Stimulated activated naive CD8-positive, alpha-beta T cell treated with anti-CD3 and anti-CD28 coated beads, Interleukin-15, Interleukin-2, amounts not matched to agents 100 ng/mL and 50 ng/mL, for 24 hours (primary cell): ENCODE measurements at regions not wholly inside any gene's neighbourhood (a gene's known extent, or its start where the extent isn't known, plus 50 kb on each side); places are given as distances from the start of the nearest gene placed in this dataset.

Experiments used
- H3K27ac Mint-ChIP-seq: one replicate; pipeline ENCODE4 v1.8.0; 2021; ENCODE audit warnings: mild to moderate bottlenecking, mixed read lengths
- H3K27me3 Mint-ChIP-seq: one replicate; pipeline ENCODE4 v1.8.0; 2021; ENCODE audit warnings: mixed read lengths
- H3K36me3 Mint-ChIP-seq: one replicate; pipeline ENCODE4 v1.8.0; 2021; ENCODE audit warnings: low read depth, mixed read lengths
- H3K4me1 Mint-ChIP-seq: one replicate; pipeline ENCODE4 v1.8.0; 2021; ENCODE audit warnings: low read depth, mixed read lengths
- H3K4me3 Mint-ChIP-seq: one replicate; pipeline ENCODE4 v1.8.0; 2021; ENCODE audit warnings: mild to moderate bottlenecking, mixed read lengths
- H3K9me3 Mint-ChIP-seq: one replicate; pipeline ENCODE4 v1.8.0; 2021; ENCODE audit warnings: mixed read lengths

GRCh38 chr9:99682870-99683269 is 138.8 kb upstream of the NR4A3 start:
- H3K27me3 Mint-ChIP-seq = no peaks in the 10 kb centered on the region
- H3K4me3 Mint-ChIP-seq = no peak overlapping the region
- peaks cover 22% of the 10 kb centered on the region for H3K9me3 Mint-ChIP-seq
- no peak overlapping the region for H3K27ac Mint-ChIP-seq
- peaks cover 5% of the 10 kb centered on the region for H3K36me3 Mint-ChIP-seq
- no peaks in the 10 kb centered on the region for H3K4me1 Mint-ChIP-seq

GRCh38 chr9:99690573-99690972 is 131.1 kb upstream of the NR4A3 start:
- no peaks in the 10 kb centered on the region for H3K36me3 Mint-ChIP-seq
- H3K9me3 Mint-ChIP-seq = no peaks in the 10 kb centered on the region
- H3K4me3 Mint-ChIP-seq = no peak overlapping the region

GRCh38 chr9:99693888-99694287 is 127.8 kb upstream of the NR4A3 start:
- H3K4me3 Mint-ChIP-seq = no peak overlapping the region
- peaks cover 5% of the 10 kb centered on the region for H3K27me3 Mint-ChIP-seq
- no peaks in the 10 kb centered on the region for H3K36me3 Mint-ChIP-seq
- no peak overlapping the region for H3K27ac Mint-ChIP-seq
- H3K4me1 Mint-ChIP-seq = no peaks in the 10 kb centered on the region
- H3K9me3 Mint-ChIP-seq = peaks cover 3% of the 10 kb centered on the region

More at GRCh38 chr9:99690573-99690972, 131.1 kb upstream of the NR4A3 start:
- H3K4me1 Mint-ChIP-seq = no peaks in the 10 kb centered on the region
- H3K27me3 Mint-ChIP-seq = peaks cover 5% of the 10 kb centered on the region
- H3K27ac Mint-ChIP-seq = no peak overlapping the region

- Mint-ChIP-seq H3K9me3 (peaks cover 4% of the 10 kb centered on the region), H3K36me3 (no peaks in the 10 kb centered on the region), H3K4me3 (no peak overlapping the region), H3K4me1 (no peaks in the 10 kb centered on the region), H3K27me3 (peaks cover 5% of the 10 kb centered on the region), H3K27ac (no peak overlapping the region)
Measured at GRCh38 chr9:99694393-99694792, 127.3 kb upstream of the NR4A3 start.

GRCh38 chr9:99699396-99699795 is 122.3 kb upstream of the NR4A3 start:
- no peaks in the 10 kb centered on the region for H3K4me1 Mint-ChIP-seq
- no peak overlapping the region for H3K4me3 Mint-ChIP-seq
- peaks cover 3% of the 10 kb centered on the region for H3K27me3 Mint-ChIP-seq
- H3K36me3 Mint-ChIP-seq = no peaks in the 10 kb centered on the region
- peaks cover 4% of the 10 kb centered on the region for H3K9me3 Mint-ChIP-seq
- H3K27ac Mint-ChIP-seq = no peak overlapping the region

- no peaks in the 10 kb centered on the region for H3K9me3 Mint-ChIP-seq
- H3K4me3 Mint-ChIP-seq = no peak overlapping the region
- H3K36me3 Mint-ChIP-seq = no peaks in the 10 kb centered on the region
- H3K27ac Mint-ChIP-seq = no peak overlapping the region
- no peaks in the 10 kb centered on the region for H3K27me3 Mint-ChIP-seq
- peaks cover 4% of the 10 kb centered on the region for H3K4me1 Mint-ChIP-seq
Measured at GRCh38 chr9:99712214-99712613, 109.5 kb upstream of the NR4A3 start.

- no peaks in the 10 kb centered on the region for H3K27me3 Mint-ChIP-seq
- H3K36me3 Mint-ChIP-seq = no peaks in the 10 kb centered on the region
- H3K9me3 Mint-ChIP-seq = no peaks in the 10 kb centered on the region
- H3K4me1 Mint-ChIP-seq = peaks cover 4% of the 10 kb centered on the region
- no peak overlapping the region for H3K4me3 Mint-ChIP-seq
- H3K27ac Mint-ChIP-seq = no peak overlapping the region
Measured at GRCh38 chr9:99713838-99714306, 107.8 kb upstream of the NR4A3 start.

- Mint-ChIP-seq H3K9me3 (no peaks in the 10 kb centered on the region), H3K27me3 (no peaks in the 10 kb centered on the region), H3K4me1 (peaks cover 42% of the 10 kb centered on the region), H3K27ac (no peak overlapping the region), H3K36me3 (no peaks in the 10 kb centered on the region), H3K4me3 (no peak overlapping the region)
Measured at GRCh38 chr9:99718631-99719030, 103.1 kb upstream of the NR4A3 start.

GRCh38 chr9:99720455-99721050 is 101.1 kb upstream of the NR4A3 start:
- Mint-ChIP-seq H3K27me3 (no peaks in the 10 kb centered on the region), H3K36me3 (no peaks in the 10 kb centered on the region), H3K9me3 (no peaks in the 10 kb centered on the region), H3K4me3 (peak overlapping the region; percentile 79), H3K27ac (peak overlapping the region; percentile 84), H3K4me1 (peaks cover 37% of the 10 kb centered on the region)

- H3K4me3 Mint-ChIP-seq = no peak overlapping the region
- H3K9me3 Mint-ChIP-seq = no peaks in the 10 kb centered on the region
- H3K27ac Mint-ChIP-seq = no peak overlapping the region
- peaks cover 37% of the 10 kb centered on the region for H3K4me1 Mint-ChIP-seq
- no peaks in the 10 kb centered on the region for H3K36me3 Mint-ChIP-seq
- no peaks in the 10 kb centered on the region for H3K27me3 Mint-ChIP-seq
Measured at GRCh38 chr9:99721898-99722297, 99.8 kb upstream of the NR4A3 start.

- H3K9me3 Mint-ChIP-seq = no peaks in the 10 kb centered on the region
- no peaks in the 10 kb centered on the region for H3K36me3 Mint-ChIP-seq
- H3K4me1 Mint-ChIP-seq = peaks cover 37% of the 10 kb centered on the region
- no peaks in the 10 kb centered on the region for H3K27me3 Mint-ChIP-seq
- H3K4me3 Mint-ChIP-seq = no peak overlapping the region
- no peak overlapping the region for H3K27ac Mint-ChIP-seq
Measured at GRCh38 chr9:99722877-99723276, 98.8 kb upstream of the NR4A3 start.

- peaks cover 32% of the 10 kb centered on the region for H3K4me1 Mint-ChIP-seq
- no peaks in the 10 kb centered on the region for H3K36me3 Mint-ChIP-seq
Measured at GRCh38 chr9:99724640-99725039, 97.0 kb upstream of the NR4A3 start.

GRCh38 chr9:99725852-99726251 is 95.8 kb upstream of the NR4A3 start:
- H3K27ac Mint-ChIP-seq = no peak overlapping the region
- H3K9me3 Mint-ChIP-seq = no peaks in the 10 kb centered on the region
- no peaks in the 10 kb centered on the region for H3K36me3 Mint-ChIP-seq
- H3K27me3 Mint-ChIP-seq = no peaks in the 10 kb centered on the region
- H3K4me1 Mint-ChIP-seq = peaks cover 20% of the 10 kb centered on the region
- no peak overlapping the region for H3K4me3 Mint-ChIP-seq

More at GRCh38 chr9:99724640-99725039, 97.0 kb upstream of the NR4A3 start:
- Mint-ChIP-seq H3K9me3 (no peaks in the 10 kb centered on the region), H3K27ac (no peak overlapping the region), H3K27me3 (no peaks in the 10 kb centered on the region), H3K4me3 (no peak overlapping the region)

- no peak overlapping the region for H3K4me3 Mint-ChIP-seq
- H3K36me3 Mint-ChIP-seq = no peaks in the 10 kb centered on the region
- H3K27me3 Mint-ChIP-seq = no peaks in the 10 kb centered on the region
- no peaks in the 10 kb centered on the region for H3K9me3 Mint-ChIP-seq
- peaks cover 16% of the 10 kb centered on the region for H3K4me1 Mint-ChIP-seq
- H3K27ac Mint-ChIP-seq = no peak overlapping the region
Measured at GRCh38 chr9:99726758-99727157, 94.9 kb upstream of the NR4A3 start.

- no peaks in the 10 kb centered on the region for H3K36me3 Mint-ChIP-seq
- H3K27ac Mint-ChIP-seq = no peak overlapping the region
- H3K9me3 Mint-ChIP-seq = no peaks in the 10 kb centered on the region
- H3K4me1 Mint-ChIP-seq = peaks cover 5% of the 10 kb centered on the region
- no peak overlapping the region for H3K4me3 Mint-ChIP-seq
- peaks cover 5% of the 10 kb centered on the region for H3K27me3 Mint-ChIP-seq
Measured at GRCh38 chr9:99730062-99730461, 91.6 kb upstream of the NR4A3 start.

GRCh38 chr9:99731950-99732349 is 89.7 kb upstream of the NR4A3 start:
- Mint-ChIP-seq H3K36me3 (no peaks in the 10 kb centered on the region), H3K4me3 (no peak overlapping the region), H3K4me1 (peaks cover 5% of the 10 kb centered on the region), H3K9me3 (no peaks in the 10 kb centered on the region), H3K27me3 (peaks cover 5% of the 10 kb centered on the region), H3K27ac (no peak overlapping the region)
